BLaER1 (cell line): ENCODE measurements at regions not wholly inside any gene's neighbourhood (a gene's known extent, or its start where the extent isn't known, plus 50 kb on each side); places are given as distances from the start of the nearest gene placed in this dataset.

Experiments used
- H3K27ac ChIP-seq: shearing (Covaris generic); formaldehyde crosslinking; 2 replicates; pipeline ENCODE4 v1.8.1; 2022
- H3K27me3 ChIP-seq: shearing (Covaris generic); formaldehyde crosslinking; 2 replicates; pipeline ENCODE4 v1.8.1; 2022
- H3K36me3 ChIP-seq: shearing (Covaris generic); formaldehyde crosslinking; 2 replicates; pipeline ENCODE4 v1.8.1; 2022
- H3K4me1 ChIP-seq: shearing (Covaris generic); formaldehyde crosslinking; 2 replicates; pipeline ENCODE4 v1.8.1; 2022
- H3K4me2 ChIP-seq: shearing (Covaris generic); formaldehyde crosslinking; 2 replicates; pipeline ENCODE4 v1.8.1; 2022
- H3K4me3 ChIP-seq: shearing (Covaris generic); formaldehyde crosslinking; 2 replicates; pipeline ENCODE4 v1.8.1; 2022
- H3K9ac ChIP-seq: shearing (Covaris generic); formaldehyde crosslinking; 2 replicates; pipeline ENCODE4 v1.8.1; 2022
- H3K9me3 ChIP-seq: shearing (Covaris generic); formaldehyde crosslinking; 2 replicates; pipeline ENCODE4 v1.8.1; 2022
- H4K20me1 ChIP-seq: shearing (Covaris generic); formaldehyde crosslinking; 2 replicates; pipeline ENCODE4 v1.8.1; 2022
- Cebpa-rat ChIP-seq: shearing (Covaris generic); IDR thresholded peaks from 2 replicates; pipeline ENCODE4 v1.8.1; 2022

- Histone ChIP-seq H3K4me3 (no peak overlapping the region), H3K4me2 (no peak overlapping the region), H4K20me1 (no peaks in the 10 kb centered on the region), H3K36me3 (no peaks in the 10 kb centered on the region), H3K27me3 (no peaks in the 10 kb centered on the region), H3K4me1 (no peaks in the 10 kb centered on the region), H3K27ac (no peak overlapping the region), H3K9ac (no peak overlapping the region), H3K9me3 (peaks cover 13% of the 10 kb centered on the region)
- TF ChIP-seq Cebpa-rat = no peak
Measured at GRCh38 chr2:161019311-161019710, 140.9 kb upstream of the TANK start.

GRCh38 chr2:161020437-161020836 lies 139.8 kb upstream of the TANK start:
- no peak overlapping the region for H3K4me3 ChIP-seq
- H3K9me3 ChIP-seq = peaks cover 5% of the 10 kb centered on the region; the same call in 1 of the 2 replicates
- H3K9ac ChIP-seq = no peak overlapping the region
- no peaks in the 10 kb centered on the region for H3K27me3 ChIP-seq
- no peaks in the 10 kb centered on the region for H3K36me3 ChIP-seq
- no peak overlapping the region for H3K27ac ChIP-seq
- H3K4me1 ChIP-seq = no peaks in the 10 kb centered on the region
- H4K20me1 ChIP-seq = no peaks in the 10 kb centered on the region
- no peak for TF ChIP-seq Cebpa-rat
- H3K4me2 ChIP-seq = no peak overlapping the region

GRCh38 chr2:161028581-161028980 lies 131.6 kb upstream of the TANK start:
- Histone ChIP-seq H4K20me1 (no peaks in the 10 kb centered on the region), H3K9me3 (no peaks in the 10 kb centered on the region), H3K27ac (no peak overlapping the region), H3K4me3 (no peak overlapping the region), H3K4me2 (no peak overlapping the region), H3K4me1 (no peaks in the 10 kb centered on the region), H3K9ac (no peak overlapping the region), H3K27me3 (no peaks in the 10 kb centered on the region), H3K36me3 (no peaks in the 10 kb centered on the region)
- TF ChIP-seq Cebpa-rat = no peak

- Histone ChIP-seq H3K4me2 (no peak overlapping the region), H3K4me1 (no peaks in the 10 kb centered on the region), H3K27me3 (no peaks in the 10 kb centered on the region), H3K9ac (no peak overlapping the region), H3K9me3 (no peaks in the 10 kb centered on the region), H3K4me3 (no peak overlapping the region), H3K27ac (no peak overlapping the region), H3K36me3 (no peaks in the 10 kb centered on the region), H4K20me1 (no peaks in the 10 kb centered on the region)
- TF ChIP-seq Cebpa-rat = no peak
Measured at GRCh38 chr2:161029321-161029720, 130.9 kb upstream of the TANK start.

- no peaks in the 10 kb centered on the region for H3K9me3 ChIP-seq
- H4K20me1 ChIP-seq = no peaks in the 10 kb centered on the region
- no peaks in the 10 kb centered on the region for H3K36me3 ChIP-seq
- H3K9ac ChIP-seq = no peak overlapping the region
- H3K4me3 ChIP-seq = no peak overlapping the region
- no peak for TF ChIP-seq Cebpa-rat
- no peaks in the 10 kb centered on the region for H3K27me3 ChIP-seq
- H3K4me1 ChIP-seq = no peaks in the 10 kb centered on the region
- H3K27ac ChIP-seq = no peak overlapping the region
- H3K4me2 ChIP-seq = no peak overlapping the region
Measured at GRCh38 chr2:161030260-161031063, 129.8 kb upstream of the TANK start.

- Histone ChIP-seq H3K36me3 (no peaks in the 10 kb centered on the region), H3K27me3 (no peaks in the 10 kb centered on the region), H3K9ac (no peak overlapping the region), H3K27ac (no peak overlapping the region), H3K4me1 (no peaks in the 10 kb centered on the region), H3K9me3 (no peaks in the 10 kb centered on the region), H3K4me3 (no peak overlapping the region), H3K4me2 (no peak overlapping the region), H4K20me1 (no peaks in the 10 kb centered on the region)
- no peak for TF ChIP-seq Cebpa-rat
Measured at GRCh38 chr2:161031511-161031910, 128.7 kb upstream of the TANK start.

GRCh38 chr2:161032635-161033034 lies 127.6 kb upstream of the TANK start:
- no peaks in the 10 kb centered on the region for H3K9me3 ChIP-seq
- H3K4me2 ChIP-seq = no peak overlapping the region
- no peak overlapping the region for H3K27ac ChIP-seq
- H3K36me3 ChIP-seq = no peaks in the 10 kb centered on the region
- TF ChIP-seq Cebpa-rat = no peak
- no peaks in the 10 kb centered on the region for H3K27me3 ChIP-seq
- no peaks in the 10 kb centered on the region for H4K20me1 ChIP-seq
- no peaks in the 10 kb centered on the region for H3K4me1 ChIP-seq
- H3K4me3 ChIP-seq = no peak overlapping the region
- H3K9ac ChIP-seq = no peak overlapping the region

GRCh38 chr2:161033059-161033660 lies 127.1 kb upstream of the TANK start:
- Histone ChIP-seq H3K4me2 (no peak overlapping the region), H3K27ac (no peak overlapping the region), H3K9ac (no peak overlapping the region), H3K4me3 (no peak overlapping the region), H3K9me3 (no peaks in the 10 kb centered on the region), H3K27me3 (no peaks in the 10 kb centered on the region), H3K36me3 (no peaks in the 10 kb centered on the region), H3K4me1 (no peaks in the 10 kb centered on the region), H4K20me1 (no peaks in the 10 kb centered on the region)
- no peak for TF ChIP-seq Cebpa-rat

GRCh38 chr2:161036926-161037325 lies 123.3 kb upstream of the TANK start:
- Histone ChIP-seq H3K4me1 (no peaks in the 10 kb centered on the region), H3K4me3 (no peak overlapping the region), H3K36me3 (no peaks in the 10 kb centered on the region), H3K9me3 (no peaks in the 10 kb centered on the region), H3K9ac (no peak overlapping the region), H3K27ac (no peak overlapping the region), H3K27me3 (no peaks in the 10 kb centered on the region), H3K4me2 (no peak overlapping the region), H4K20me1 (no peaks in the 10 kb centered on the region)
- no peak for TF ChIP-seq Cebpa-rat

- no peak for TF ChIP-seq Cebpa-rat
- H3K4me3 ChIP-seq = no peak overlapping the region
- H3K4me1 ChIP-seq = no peaks in the 10 kb centered on the region
- H3K27ac ChIP-seq = no peak overlapping the region
- H3K9ac ChIP-seq = no peak overlapping the region
- H4K20me1 ChIP-seq = no peaks in the 10 kb centered on the region
- H3K9me3 ChIP-seq = no peaks in the 10 kb centered on the region
- H3K27me3 ChIP-seq = no peaks in the 10 kb centered on the region
- H3K36me3 ChIP-seq = no peaks in the 10 kb centered on the region
- H3K4me2 ChIP-seq = no peak overlapping the region
Measured at GRCh38 chr2:161039071-161039470, 121.2 kb upstream of the TANK start.
